Bronchial epithelial cell (primary cell): ENCODE measurements at regions not wholly inside any gene's neighbourhood (a gene's known extent, or its start where the extent isn't known, plus 50 kb on each side); places are given as distances from the start of the nearest gene placed in this dataset.

ENCODE experiments used
- DNase-seq: peaks from one replicate; pipeline ENCODE4 v3.0.0-alpha.2; 2010; ENCODE audit warnings: low read depth
- FAIRE-seq: peaks from 2 replicates; lab custom pipeline; 2011; peaks lifted over from hg19 to GRCh38; lab: Jason Lieb, UNC
- H3K27me3 ChIP-seq: 2 replicates; pipeline ENCODE4 v1.5.1; 2011; ENCODE audit warnings: low read length; ENCODE audit not compliant: control insufficient read depth, insufficient read depth
- H3K36me3 ChIP-seq: 2 replicates; pipeline ENCODE4 v1.5.1; 2011; ENCODE audit warnings: low read length; ENCODE audit not compliant: control insufficient read depth, insufficient read depth
- H3K4me3 ChIP-seq: 2 replicates; pipeline ENCODE4 v1.5.1; 2011; ENCODE audit warnings: mild to moderate bottlenecking, low read depth, low read length, control low read depth
- CTCF ChIP-seq: IDR thresholded peaks from 2 replicates; pipeline ENCODE4 v1.5.1; 2011; ENCODE audit warnings: mild to moderate bottlenecking, moderate library complexity, low read length, control low read depth, inconsistent platforms; ENCODE audit not compliant: insufficient read depth, severe bottlenecking

DNA sequence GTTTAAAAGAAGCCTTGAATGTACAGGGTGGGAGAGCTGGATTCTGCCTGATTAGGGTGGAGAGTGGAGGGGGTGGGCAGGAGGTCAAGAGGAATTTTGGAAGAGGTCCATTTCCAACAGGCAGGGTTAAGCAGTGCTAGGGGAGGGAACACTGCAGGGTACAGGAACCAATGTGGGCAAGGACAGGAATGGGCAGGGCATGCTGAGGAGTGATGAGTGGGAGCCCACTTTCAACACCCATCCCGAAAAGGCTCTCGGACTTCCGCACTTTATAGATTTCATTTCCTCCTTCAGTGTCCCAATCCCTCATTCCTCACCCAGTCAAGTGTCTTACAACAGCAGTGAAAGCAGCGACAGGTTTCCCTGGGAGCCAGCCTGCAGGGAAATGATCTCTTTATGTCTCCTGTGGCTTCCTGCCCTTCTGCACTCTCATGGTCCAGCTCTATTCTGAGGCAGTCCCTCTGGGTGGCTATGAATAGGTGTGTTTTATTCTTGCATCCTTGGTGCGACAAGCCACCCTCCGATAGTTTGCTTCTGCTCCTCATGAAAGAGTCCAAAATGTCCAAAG is 50.5 kb upstream of the ZNF507 start:
- FAIRE-seq: no peak
- no peak overlapping the region for H3K4me3 ChIP-seq
- H3K36me3 ChIP-seq: no peaks in the 10 kb centered on the region
- no peak for TF ChIP-seq CTCF
- no peaks in the 10 kb centered on the region for H3K27me3 ChIP-seq
- no peak for DNase-seq
